Lung (tissue), 11 donors: ENCODE measurements at regions not wholly inside any gene's neighbourhood (a gene's known extent, or its start where the extent isn't known, plus 50 kb on each side); places are given as distances from the start of the nearest gene placed in this dataset.

Experiments used
- ATAC-seq: fragments of 200-7000 bp; cut with Tn5 transposase; one replicate; pipeline ENCODE4 v1.9.1; 2020; ENCODE audit warnings: moderate number of reproducible peaks; ENCODE audit not compliant: insufficient read depth, low FRiP score
- DNase-seq, 3 donors: peaks; one replicate each; pipeline ENCODE4 v3.0.0-alpha.2; 2013 to 2017
- H3K27ac ChIP-seq, 2 donors: one replicate each; pipeline ENCODE4 v1.5.1; 2013; ENCODE audit warnings: mild to moderate bottlenecking in 2 of 2, moderate library complexity in 2 of 2, control low read depth in 1 of 2, inconsistent platforms in 1 of 2, low read depth in 1 of 2, low read length in 1 of 2
- H3K27me3 ChIP-seq, 3 donors: one replicate each; pipeline ENCODE4 v1.5.1; 2013; ENCODE audit warnings: low read length in 2 of 3; ENCODE audit not compliant: control insufficient read depth in 3 of 3, insufficient read depth in 3 of 3
- H3K36me3 ChIP-seq, 4 donors: one replicate each; pipeline ENCODE4 v1.5.1; 2013; ENCODE audit warnings: low read length in 4 of 4, mild to moderate bottlenecking in 1 of 4, moderate library complexity in 1 of 4; ENCODE audit not compliant: control insufficient read depth in 4 of 4, insufficient read depth in 4 of 4
- H3K4me1 ChIP-seq, 5 donors: one replicate each; pipeline ENCODE4 v1.5.1; 2013; ENCODE audit warnings: low read length in 5 of 5, mild to moderate bottlenecking in 2 of 5, moderate library complexity in 1 of 5; ENCODE audit not compliant: control insufficient read depth in 5 of 5, insufficient read depth in 5 of 5
- H3K4me3 ChIP-seq: one replicate; pipeline ENCODE4 v1.5.1; 2013; ENCODE audit warnings: mild to moderate bottlenecking, control low read depth, moderate library complexity
- H3K9ac ChIP-seq, 2 donors: one replicate each; pipeline ENCODE4 v1.5.1; 2013; ENCODE audit warnings: low read length in 2 of 2, control low read depth in 1 of 2; ENCODE audit not compliant: insufficient read depth in 1 of 2
- H3K9me3 ChIP-seq, 4 donors: one replicate each; pipeline ENCODE4 v1.5.1; 2013; ENCODE audit warnings: low read length in 3 of 4, mild to moderate bottlenecking in 1 of 4, moderate library complexity in 1 of 4; ENCODE audit not compliant: control insufficient read depth in 4 of 4, insufficient read depth in 3 of 4
- WGBS, 2 donors: extraction: QIAGEN DNeasy Blood & Tissue Kit; methylation state at CpG; one replicate each; pipeline ENCODE4 v1.1.7; 2013; 5-methylcytosine and 5-hydroxymethylcytosine counted together
- TF ChIP-seq, protein P1 (sequence below): IDR thresholded peaks from 2 replicates; pipeline ENCODE4 v1.5.1; 2012; ENCODE audit warnings: mild to moderate bottlenecking; ENCODE audit errors: control extremely low read depth, extremely low read depth
- donor health status: control.
- donor health status: control.
- donor health status: Bipolar disorder and iron deficiency.
- donor health status: healthy.
- donor health status: DM: yes; HTN: yes; CAD: no.

DNA sequence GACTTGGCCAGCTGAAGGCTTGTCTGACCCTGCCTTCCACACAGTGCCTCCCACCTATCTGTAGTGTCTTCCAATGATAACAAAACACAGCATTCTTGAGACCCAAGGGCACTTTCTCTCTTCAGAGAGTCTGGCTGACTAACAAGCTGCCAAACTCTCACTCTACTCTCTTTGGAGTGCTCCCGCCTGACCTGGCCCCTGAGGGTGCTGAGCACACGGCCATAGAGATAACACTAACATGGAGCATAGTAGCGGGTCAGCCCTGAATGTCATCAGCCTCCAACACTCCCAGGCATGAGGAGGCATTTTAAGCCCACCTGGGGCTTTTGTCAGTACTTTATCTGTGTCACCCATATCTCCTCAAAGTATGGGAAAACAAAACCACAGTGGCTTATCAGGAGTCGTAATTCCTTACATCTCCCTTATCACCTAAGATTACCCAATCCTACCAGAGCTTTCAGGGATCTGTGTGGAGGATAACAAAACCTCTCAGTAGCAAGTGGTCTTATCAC, 160.3 kb upstream of the TCF4 start:
- 76 to 85% methylated on average over 4 of the region's 4 CpGs for WGBS, 2 donors
- DNase-seq (peak in 1 of 3 donors; percentile 38), ATAC-seq (no peak)
- Histone ChIP-seq H3K27me3 (no peaks in the 10 kb centered on the region), H3K9ac (no peak overlapping the region), H3K9me3 (no peaks in the 10 kb centered on the region), H3K4me1 (peaks cover 0 to 3% (median 0%) of the 10 kb centered on the region in 5 donors), H3K27ac (no peak overlapping the region), H3K4me3 (no peak overlapping the region), H3K36me3 (no peaks in the 10 kb centered on the region)
- TF ChIP-seq, protein P1, sequence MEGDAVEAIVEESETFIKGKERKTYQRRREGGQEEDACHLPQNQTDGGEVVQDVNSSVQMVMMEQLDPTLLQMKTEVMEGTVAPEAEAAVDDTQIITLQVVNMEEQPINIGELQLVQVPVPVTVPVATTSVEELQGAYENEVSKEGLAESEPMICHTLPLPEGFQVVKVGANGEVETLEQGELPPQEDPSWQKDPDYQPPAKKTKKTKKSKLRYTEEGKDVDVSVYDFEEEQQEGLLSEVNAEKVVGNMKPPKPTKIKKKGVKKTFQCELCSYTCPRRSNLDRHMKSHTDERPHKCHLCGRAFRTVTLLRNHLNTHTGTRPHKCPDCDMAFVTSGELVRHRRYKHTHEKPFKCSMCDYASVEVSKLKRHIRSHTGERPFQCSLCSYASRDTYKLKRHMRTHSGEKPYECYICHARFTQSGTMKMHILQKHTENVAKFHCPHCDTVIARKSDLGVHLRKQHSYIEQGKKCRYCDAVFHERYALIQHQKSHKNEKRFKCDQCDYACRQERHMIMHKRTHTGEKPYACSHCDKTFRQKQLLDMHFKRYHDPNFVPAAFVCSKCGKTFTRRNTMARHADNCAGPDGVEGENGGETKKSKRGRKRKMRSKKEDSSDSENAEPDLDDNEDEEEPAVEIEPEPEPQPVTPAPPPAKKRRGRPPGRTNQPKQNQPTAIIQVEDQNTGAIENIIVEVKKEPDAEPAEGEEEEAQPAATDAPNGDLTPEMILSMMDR: no peak

DNA sequence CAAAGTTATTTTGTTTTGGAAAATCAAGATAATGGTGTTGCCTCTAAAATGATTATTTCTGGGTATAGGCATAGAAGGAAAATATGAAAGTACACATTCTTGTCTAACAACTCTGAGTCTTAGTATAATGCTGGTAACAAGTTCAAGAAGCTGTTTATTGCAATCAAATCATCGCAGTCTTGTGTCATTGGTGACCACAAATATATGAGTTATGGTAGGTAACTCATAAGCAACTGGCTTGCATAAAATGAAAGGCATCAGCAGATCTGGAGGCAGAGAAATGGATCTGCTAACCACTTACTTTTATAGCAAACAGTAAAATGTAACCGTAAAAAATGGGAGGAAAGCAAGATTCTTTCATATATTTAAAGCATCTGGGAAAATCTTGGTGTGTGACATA, 156.2 kb upstream of the TCF4 start:
- H3K9ac ChIP-seq: no peak overlapping the region
- no peaks in the 10 kb centered on the region for H3K36me3 ChIP-seq
- no peak overlapping the region for H3K4me3 ChIP-seq
- DNase-seq (no peak), ATAC-seq (no peak)
- H3K27ac ChIP-seq: no peak overlapping the region
- H3K27me3 ChIP-seq: no peaks in the 10 kb centered on the region
- 92 to 94% methylated on average over 2 of the region's 2 CpGs for WGBS, 2 donors
- no peaks in the 10 kb centered on the region for H3K4me1 ChIP-seq
- TF ChIP-seq, protein P1: no peak
- no peaks in the 10 kb centered on the region for H3K9me3 ChIP-seq

DNA sequence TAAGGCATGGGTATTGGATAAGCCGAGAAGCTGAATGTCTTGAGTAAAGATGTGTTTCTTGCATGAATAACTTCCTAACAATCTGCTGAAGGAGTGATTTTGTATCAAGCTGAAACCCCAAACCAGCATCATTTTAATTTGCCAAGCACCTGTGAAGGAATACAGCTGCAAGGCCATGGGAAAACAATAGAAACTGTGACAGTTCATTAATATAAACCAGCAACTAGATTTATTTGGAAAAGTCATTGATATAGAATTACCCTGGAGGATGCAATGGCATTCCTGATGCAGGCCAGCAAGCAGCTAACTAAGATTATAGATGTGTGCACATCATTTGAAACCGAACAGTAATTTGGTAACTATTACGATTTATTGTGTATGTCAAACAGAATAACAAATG, 155.7 kb upstream of the TCF4 start:
- WGBS, 2 donors: 91 to 93% methylated on average over 3 of the region's 3 CpGs

More for the DNA sequence above, 155.7 kb upstream of the TCF4 start:
- DNase-seq (no peak), ATAC-seq (no peak)
- TF ChIP-seq, protein P1: no peak
- no peaks in the 10 kb centered on the region for H3K36me3 ChIP-seq
- H3K4me1 ChIP-seq: no peaks in the 10 kb centered on the region
- no peaks in the 10 kb centered on the region for H3K27me3 ChIP-seq
- no peak overlapping the region for H3K4me3 ChIP-seq
- H3K9me3 ChIP-seq: no peaks in the 10 kb centered on the region
- H3K9ac ChIP-seq: no peak overlapping the region
- H3K27ac ChIP-seq: no peak overlapping the region
